Body of pancreas (tissue), 4 donors: ENCODE measurements at regions not wholly inside any gene's neighbourhood (a gene's known extent, or its start where the extent isn't known, plus 50 kb on each side); places are given as distances from the start of the nearest gene placed in this dataset.

Source experiments
- POLR2A ChIP-seq, 3 donors: fragments of 450-650 bp; IDR thresholded peaks; one replicate each; pipeline ENCODE4 v1.6.1; 2016; ENCODE audit warnings: antibody characterized with exemption in 3 of 3, mild to moderate bottlenecking in 2 of 3
- TF ChIP-seq, protein P1 (sequence below), 7 experiments: fragments of 450-650 bp in 4 of 7; fragments of 200-600 bp in 3 of 7; sonication (generic) in 3 of 7; IDR thresholded peaks; one replicate each; pipeline ENCODE4 v1.5.1; 2016 to 2019; ENCODE audit warnings: antibody characterized with exemption in 7 of 7

- TF ChIP-seq, protein P1, sequence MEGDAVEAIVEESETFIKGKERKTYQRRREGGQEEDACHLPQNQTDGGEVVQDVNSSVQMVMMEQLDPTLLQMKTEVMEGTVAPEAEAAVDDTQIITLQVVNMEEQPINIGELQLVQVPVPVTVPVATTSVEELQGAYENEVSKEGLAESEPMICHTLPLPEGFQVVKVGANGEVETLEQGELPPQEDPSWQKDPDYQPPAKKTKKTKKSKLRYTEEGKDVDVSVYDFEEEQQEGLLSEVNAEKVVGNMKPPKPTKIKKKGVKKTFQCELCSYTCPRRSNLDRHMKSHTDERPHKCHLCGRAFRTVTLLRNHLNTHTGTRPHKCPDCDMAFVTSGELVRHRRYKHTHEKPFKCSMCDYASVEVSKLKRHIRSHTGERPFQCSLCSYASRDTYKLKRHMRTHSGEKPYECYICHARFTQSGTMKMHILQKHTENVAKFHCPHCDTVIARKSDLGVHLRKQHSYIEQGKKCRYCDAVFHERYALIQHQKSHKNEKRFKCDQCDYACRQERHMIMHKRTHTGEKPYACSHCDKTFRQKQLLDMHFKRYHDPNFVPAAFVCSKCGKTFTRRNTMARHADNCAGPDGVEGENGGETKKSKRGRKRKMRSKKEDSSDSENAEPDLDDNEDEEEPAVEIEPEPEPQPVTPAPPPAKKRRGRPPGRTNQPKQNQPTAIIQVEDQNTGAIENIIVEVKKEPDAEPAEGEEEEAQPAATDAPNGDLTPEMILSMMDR (IDR thresholded peaks at IDR 0.05): no peak
- TF ChIP-seq POLR2A (IDR thresholded peaks at IDR 0.05): no peak
These were observed 376.2 kb upstream of the GRAMD2B start for GRCh38 chr5:126046846-126047571.
